Fibroblast of villous mesenchyme (primary cell): ENCODE measurements at regions not wholly inside any gene's neighbourhood (a gene's known extent, or its start where the extent isn't known, plus 50 kb on each side); places are given as distances from the start of the nearest gene placed in this dataset.
"Not testable (repeated sequence)": the region's sequence is repeated elsewhere in the genome, so short reads cannot be mapped to it uniquely, and the experiment has no call there.

Experiments
- DNase-seq: peaks from one replicate; pipeline ENCODE4 v3.0.0-alpha.2; 2010; ENCODE audit warnings: low read depth
- H3K4me3 ChIP-seq: 2 replicates; pipeline ENCODE4 v1.5.1; 2011; ENCODE audit warnings: low read depth, mild to moderate bottlenecking, low read length
- TF ChIP-seq, protein P1 (sequence below): IDR thresholded peaks from 2 replicates; pipeline ENCODE4 v1.5.1; 2012; ENCODE audit warnings: low read depth, mild to moderate bottlenecking, low read length; ENCODE audit not compliant: insufficient read depth

DNA sequence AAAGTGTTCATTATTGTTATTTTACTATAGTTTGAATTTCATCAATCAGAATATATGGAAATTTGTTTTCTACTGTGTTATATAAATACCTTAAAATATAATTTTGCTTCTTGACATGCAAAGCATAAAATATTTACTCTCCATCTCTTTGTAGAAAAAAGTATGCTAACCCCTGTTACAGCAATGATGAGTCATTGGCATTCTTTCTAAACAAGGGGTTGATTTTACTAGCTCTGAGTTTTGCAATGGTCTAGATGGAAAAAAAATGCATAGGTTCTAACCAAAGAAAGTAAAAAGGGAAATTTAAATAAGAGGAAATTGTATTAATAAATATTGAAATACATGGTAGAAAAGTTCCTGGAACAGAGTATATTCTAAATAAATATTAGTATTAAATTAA is 990.2 kb upstream of the ATXN7L3B start:
- no peak overlapping the region for H3K4me3 ChIP-seq
- DNase-seq: peak; percentile 10
- TF ChIP-seq, protein P1, sequence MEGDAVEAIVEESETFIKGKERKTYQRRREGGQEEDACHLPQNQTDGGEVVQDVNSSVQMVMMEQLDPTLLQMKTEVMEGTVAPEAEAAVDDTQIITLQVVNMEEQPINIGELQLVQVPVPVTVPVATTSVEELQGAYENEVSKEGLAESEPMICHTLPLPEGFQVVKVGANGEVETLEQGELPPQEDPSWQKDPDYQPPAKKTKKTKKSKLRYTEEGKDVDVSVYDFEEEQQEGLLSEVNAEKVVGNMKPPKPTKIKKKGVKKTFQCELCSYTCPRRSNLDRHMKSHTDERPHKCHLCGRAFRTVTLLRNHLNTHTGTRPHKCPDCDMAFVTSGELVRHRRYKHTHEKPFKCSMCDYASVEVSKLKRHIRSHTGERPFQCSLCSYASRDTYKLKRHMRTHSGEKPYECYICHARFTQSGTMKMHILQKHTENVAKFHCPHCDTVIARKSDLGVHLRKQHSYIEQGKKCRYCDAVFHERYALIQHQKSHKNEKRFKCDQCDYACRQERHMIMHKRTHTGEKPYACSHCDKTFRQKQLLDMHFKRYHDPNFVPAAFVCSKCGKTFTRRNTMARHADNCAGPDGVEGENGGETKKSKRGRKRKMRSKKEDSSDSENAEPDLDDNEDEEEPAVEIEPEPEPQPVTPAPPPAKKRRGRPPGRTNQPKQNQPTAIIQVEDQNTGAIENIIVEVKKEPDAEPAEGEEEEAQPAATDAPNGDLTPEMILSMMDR: no peak

DNA sequence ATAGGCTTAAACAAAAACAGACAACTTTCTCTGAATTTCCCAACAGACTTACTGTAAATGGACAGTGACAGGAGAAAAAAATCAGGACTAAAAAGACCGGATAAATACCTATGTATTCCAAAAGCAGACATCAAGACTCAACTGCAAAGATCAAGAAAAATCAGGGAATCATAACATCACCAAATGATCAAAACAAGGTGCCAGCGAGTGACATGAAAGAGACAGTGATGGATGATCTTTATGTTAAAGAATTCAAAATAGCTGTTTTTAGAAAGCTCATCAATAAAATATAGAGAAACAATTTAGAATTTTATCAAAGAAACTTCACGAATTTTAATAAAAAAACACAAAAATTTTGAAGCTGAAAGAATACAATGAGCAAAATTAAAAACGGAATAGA is 952.5 kb upstream of the ATXN7L3B start:
- H3K4me3 ChIP-seq: no peak overlapping the region
- DNase-seq: no peak
- TF ChIP-seq, protein P1: no peak

DNA sequence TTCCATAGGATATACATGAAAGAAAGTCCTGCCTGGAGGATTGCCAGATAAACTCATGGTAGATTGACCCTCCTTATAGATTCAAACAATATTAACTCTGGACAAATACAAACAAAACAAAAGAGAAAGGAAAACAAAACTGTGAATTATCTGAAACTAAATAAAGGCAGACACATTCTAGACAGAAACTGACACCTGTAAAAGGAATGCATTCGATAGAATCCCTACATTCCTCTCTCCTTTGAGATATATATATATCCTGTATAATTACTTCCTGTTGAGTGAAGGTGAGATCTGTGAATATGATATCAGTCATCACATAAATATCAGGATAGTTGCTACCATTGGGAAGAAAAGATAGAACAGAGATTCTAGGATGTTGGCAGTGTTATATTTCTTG is 948.4 kb upstream of the ATXN7L3B start:
- no peak for DNase-seq
- TF ChIP-seq, protein P1: no peak
- no peak overlapping the region for H3K4me3 ChIP-seq

DNA sequence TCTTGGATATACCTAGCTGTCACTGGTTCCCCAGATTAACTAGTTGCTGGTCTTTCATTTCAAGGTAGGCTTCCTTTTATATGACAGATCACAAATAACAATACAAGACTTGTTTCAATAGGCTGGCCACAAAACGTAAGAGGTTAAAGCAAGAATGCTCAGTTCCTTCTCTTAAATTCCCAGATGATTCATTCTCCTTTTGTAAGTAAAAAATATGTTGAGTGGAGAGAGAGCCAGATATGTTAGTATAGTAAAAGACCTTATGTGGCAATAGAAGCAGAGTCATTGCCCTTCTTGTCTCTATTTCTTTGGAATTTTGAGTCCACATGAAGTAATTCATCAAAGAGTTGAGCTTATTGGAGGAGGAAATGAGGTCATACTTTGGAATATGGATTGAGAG is 939.0 kb upstream of the ATXN7L3B start:
- TF ChIP-seq, protein P1: no peak
- peak; percentile 14 for DNase-seq
- H3K4me3 ChIP-seq: no peak overlapping the region

DNA sequence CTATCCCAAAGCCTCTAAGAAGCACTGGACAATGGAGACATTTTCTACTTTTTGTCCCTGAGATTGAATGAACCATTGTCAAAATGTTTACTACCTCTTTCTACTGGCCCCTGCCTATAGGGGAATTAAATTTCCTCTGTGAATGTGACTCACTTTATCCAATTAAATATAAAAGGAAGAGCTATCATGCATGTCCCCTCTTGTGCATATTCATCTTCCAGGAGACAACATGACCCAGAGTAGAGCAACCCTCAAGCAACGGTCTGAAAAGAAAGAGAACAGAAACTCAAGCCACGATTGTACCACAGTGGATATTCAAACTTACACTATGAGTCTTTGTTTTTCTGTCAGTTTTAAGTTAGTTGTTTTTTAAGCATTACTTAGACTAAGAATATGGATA is 938.4 kb upstream of the ATXN7L3B start:
- TF ChIP-seq, protein P1: no peak
- DNase-seq: no peak
- H3K4me3 ChIP-seq: no peak overlapping the region

DNA sequence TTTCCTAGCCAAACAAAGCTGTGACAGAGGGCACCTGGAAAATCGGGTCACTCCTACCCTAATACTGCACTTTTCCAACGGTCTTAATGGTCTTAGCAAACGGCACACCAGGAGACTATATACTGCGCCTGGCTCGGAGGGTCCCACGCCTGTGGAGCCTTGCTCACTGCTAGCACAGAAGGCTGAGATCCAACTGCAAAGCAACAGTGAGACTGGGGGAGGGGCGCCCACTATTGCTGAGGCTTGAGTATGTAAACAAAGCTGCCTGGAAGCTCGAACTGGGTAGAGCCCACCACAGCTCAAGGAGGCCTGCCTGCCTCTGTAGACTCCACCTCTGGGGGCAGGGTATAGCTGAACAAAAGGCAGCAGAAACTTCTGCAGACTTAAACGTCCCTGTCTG is 931.7 kb upstream of the ATXN7L3B start:
- H3K4me3 ChIP-seq, DNase-seq: not testable (repeated sequence)

DNA sequence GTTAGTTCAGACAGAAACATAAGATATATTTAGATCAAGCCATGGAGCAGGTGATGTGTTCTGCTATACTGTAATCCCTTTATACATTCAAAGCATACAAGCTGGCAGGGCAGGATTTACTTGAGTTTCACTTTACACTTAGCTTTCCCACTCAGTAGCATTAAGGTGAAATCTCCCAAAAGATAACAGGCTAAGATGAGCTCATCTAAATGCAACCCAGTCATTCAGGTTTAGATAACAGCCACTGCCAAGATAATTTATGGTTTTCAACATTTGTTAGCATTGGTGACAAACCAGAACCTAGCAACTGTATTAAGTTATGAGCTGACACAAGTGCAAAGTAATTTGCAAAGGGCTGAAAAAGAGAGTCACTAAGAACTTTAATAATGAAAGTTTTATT is 925.1 kb upstream of the ATXN7L3B start:
- DNase-seq: no peak
- H3K4me3 ChIP-seq: no peak overlapping the region
- TF ChIP-seq, protein P1: no peak

DNA sequence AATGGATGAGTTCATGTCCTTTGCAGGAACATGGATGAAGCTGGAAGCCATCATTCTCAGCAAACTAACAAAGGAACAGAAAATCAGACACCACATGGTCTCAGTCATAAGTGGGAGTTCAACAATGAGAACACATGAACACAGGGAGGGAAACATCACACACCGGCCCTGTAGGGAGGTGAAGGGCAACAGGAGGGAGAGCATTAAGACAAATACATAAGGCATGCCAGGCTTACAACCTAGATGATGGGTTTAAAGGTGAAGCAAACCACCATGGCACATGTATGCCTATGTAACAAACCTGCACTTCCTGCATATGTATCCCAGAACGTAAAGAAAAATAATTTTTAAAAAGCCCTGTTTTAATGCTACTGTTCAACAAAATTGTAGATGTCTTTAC is 914.2 kb upstream of the ATXN7L3B start:
- no peak overlapping the region for H3K4me3 ChIP-seq
- TF ChIP-seq, protein P1: no peak
- no peak for DNase-seq
